ENCODE measurements at regions not wholly inside any gene's neighbourhood (a gene's known extent, or its start where the extent isn't known, plus 50 kb on each side); places are given as distances from the start of the nearest gene placed in this dataset.
"Not testable (repeated sequence)": the region's sequence is repeated elsewhere in the genome, so short reads cannot be mapped to it uniquely, and the experiment has no call there.

DNA sequence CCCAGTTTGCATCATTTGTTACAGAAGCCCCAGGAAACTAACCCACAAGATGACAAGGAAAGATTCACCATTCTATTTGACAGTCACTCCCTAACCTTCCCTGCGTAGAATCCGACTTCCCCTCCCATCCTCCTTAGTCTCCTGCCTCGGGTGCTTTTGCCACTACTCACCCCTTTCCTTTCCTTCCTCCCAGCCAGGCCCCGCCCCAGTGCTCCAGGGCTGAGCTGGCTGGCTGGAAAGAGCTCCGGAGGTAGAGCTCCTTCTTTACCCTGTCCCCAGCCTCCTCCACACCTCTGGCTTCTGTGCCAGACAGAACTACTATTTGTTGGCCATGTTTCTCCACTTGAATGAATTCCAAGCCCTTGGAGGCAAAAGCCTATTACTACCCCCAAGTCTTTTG lies 317.6 kb upstream of the NCKAP5 start:
- DNase-seq (ENCODE audit: low read depth), result no peak

DNA sequence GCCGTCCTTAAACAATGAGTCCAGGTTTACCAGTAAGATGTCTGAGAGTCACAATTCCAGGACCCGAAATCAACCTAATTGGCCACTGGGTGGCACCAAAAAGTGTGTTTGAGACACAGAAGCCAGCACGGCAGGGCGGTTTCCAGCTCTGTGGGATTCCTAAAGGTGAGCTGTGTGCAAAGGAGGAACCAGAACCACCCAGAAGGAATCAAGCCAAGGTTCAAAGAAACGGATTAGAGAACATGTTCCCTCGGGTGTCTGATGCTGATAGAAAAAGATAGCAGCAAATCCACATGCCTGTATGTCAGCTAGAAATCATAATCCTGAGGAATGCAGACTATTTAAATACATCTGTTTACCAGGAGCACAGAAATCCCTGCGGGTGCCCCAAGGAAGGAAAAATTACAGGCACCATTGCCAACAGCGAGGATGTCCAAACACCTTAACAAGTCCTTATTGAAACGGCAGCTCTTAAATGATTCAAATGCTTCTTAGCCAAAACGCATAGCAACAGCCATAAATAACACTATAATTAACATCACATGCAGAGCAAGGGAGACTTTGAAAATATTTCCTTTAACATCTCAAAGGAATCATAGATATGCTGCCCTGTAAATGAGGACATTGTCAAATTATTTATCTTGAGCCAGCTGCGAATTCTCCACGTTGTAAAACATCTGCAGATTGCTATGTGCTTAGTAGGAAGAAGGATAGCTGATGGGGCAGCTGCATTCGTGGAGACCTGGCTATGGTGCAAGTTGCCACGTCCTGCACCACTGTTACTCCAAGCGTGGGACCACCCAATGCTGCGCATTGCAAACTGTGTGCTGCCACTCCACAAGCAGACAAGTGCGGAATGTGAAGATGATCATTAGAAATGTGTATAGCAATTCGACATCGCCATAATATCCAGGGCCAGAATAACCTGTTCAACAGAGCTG lies 318.7 kb upstream of the NCKAP5 start:
- peak; percentile 55 for DNase-seq (ENCODE audit: low read depth)

DNA sequence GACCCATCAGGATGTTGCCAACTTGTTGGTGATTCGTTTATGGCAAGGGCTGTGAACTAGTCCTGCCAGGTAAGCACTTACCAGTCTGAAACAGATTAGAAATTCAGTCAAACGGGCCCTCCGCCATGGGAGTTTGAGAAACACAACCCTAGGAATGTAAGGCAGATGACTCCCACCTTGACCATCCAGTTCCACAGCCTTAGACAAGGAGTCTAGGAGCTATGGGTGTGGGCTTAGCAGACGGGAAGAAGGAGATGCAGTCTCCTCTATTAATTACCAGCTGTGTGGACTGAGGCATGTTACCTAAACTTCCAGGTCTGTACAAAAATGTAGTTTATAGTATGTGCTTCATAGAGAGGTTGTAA lies 319.4 kb upstream of the NCKAP5 start:
- no peak for DNase-seq (ENCODE audit: low read depth)

DNA sequence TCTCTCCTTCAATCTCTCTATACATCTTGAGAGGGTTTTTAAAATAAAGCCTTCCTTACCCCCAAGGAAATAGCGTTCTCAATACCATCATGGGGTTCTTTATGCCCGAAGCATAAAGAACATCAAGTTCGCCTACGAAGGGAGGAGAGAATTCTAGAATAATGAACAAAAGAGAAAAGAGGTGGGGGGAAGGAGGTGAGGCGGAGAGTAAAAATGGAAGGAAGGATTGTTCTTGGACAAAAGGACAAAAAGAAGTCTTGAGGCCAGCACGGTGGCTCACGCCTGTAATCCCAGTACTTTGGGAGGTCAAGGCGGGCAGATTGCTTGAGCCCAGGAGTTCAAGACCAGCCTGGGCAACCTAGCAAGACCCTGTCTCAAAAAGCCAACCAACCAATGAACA lies 319.8 kb upstream of the NCKAP5 start:
- no peak for DNase-seq (ENCODE audit: low read depth)

DNA sequence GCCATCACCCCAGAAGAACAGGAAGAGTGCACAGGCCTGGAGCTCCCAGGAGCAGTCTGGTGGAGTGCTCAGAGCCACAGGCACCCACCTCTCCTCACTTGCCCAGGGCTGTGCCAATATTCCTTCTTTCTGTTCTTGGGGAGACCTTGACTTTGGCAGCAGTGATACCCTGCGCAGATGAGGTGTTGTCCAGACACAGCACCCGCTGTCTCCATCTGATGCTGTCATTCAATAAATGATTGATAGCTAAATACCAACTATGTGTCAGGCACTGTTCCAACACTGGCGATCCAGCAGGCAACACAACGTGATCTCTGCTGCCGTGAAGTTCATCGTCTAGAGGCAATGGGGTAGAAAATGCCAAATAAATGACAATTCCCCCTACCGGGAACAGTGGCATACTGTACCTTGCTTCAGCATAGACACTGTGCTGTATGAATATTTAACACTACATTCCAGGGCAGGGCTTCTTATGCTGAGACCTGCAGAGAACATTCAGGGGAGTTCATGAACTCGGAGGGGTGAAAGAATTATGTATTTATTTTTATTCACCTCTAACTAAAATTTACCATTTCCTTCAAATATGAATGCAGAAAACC lies 320.5 kb upstream of the NCKAP5 start:
- DNase-seq (ENCODE audit: low read depth), result no peak

DNA sequence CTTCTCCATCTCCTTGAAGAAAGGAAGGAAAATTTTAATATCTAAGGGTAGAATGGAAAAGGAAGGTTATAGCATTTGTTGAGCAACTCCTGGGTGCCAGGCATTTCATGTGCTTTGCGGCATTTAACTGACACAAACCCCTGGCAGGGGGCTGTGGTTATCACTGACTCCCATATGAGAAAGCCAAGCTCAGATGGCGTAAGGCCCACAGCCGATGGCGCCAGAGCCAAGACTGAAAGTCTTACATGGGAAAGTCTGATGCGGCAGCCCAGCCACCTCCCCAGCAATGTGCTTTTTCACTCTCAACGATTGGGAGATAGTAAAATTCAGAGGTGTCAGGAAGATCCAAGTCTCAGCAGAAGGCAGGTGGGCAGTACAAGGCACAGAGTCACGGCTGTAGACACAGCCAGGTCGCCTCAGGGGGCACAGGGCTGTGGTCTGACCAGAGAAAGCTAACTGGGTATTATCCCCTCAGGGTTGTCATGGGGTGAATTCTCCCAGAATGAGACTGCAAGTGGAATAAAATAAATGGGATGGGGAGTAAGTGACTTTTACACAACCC lies 324.2 kb upstream of the NCKAP5 start:
- no peak for DNase-seq (ENCODE audit: low read depth)

DNA sequence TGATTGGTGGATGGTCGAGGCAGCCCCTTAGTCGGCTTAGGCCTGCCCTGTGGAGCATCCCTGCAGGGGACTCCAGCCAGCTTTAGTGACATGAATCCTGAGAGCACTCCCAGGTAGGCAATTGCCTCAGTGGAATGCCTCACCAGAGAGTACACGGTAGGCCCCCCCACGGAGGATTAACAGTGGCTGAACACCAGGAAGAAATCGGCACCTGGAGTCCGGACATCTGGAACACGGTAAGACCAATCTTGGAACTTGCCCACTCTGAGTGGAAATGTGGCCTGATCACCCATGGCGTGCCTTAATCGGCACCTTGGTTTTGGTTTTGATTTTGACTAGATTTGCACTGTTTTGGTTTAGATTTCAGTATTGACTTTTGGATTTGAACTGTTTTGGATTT lies 326.2 kb upstream of the NCKAP5 start:
- no peak for DNase-seq (ENCODE audit: low read depth)

DNA sequence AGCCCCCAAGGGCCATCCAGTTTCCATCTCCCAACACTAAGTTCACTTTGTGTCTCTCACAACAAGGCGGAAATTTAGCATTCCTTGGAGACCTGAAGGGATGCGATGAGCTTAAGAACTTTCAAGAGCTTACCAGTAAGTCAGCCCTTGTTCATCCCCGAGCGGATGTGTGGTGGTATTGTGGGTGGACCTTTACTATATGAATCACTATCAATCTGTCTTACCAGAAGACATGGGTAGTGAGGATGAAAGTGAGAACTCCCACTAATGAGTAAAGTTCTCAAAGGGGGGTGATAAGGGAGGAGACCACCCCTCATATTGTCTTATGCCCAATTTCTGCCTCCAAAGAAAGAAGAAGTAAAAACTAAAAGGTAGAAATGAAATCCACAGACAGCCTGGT lies 329.6 kb upstream of the NCKAP5 start:
- DNase-seq (ENCODE audit: low read depth), result not testable (repeated sequence)

DNA sequence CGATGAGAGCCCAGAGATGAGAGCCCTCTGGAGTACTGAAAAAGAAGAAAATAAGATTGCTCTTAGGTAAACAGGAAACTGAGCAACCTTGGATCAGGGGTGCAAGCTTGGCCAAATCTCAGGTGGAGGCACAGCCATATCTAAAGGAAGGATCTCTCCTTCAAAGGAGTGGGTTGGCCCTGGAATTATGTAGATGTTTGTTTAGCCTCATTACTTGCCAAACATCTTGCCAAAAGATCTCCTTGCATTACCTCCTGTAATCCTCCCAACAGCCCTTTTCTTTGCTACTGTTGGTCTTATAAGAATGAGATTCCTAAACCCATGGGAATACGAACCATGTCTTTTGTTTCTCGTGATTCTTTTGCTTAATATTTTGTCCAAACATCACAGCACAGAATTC lies 332.6 kb upstream of the NCKAP5 start:
- DNase-seq (ENCODE audit: low read depth), result no peak

DNA sequence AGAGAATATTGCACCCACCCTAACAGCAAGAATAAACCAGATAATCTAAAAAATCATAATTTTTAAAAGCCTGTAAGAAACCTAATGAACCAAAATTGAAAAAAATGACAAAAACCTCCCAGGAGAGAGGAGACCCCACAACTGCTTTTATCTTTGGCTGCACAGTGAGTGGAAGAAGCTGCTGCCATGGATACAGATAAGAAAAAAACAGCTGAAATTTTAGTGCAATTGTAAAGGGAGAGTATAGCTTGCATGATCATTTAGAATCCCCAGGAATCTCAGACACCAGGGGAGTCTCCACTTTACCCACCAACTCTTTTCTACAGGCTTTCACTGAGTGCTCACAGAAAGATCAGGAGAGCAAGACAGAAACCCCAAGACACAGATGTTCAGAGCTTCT lies 338.1 kb upstream of the NCKAP5 start:
- no peak for DNase-seq (ENCODE audit: low read depth)

DNA sequence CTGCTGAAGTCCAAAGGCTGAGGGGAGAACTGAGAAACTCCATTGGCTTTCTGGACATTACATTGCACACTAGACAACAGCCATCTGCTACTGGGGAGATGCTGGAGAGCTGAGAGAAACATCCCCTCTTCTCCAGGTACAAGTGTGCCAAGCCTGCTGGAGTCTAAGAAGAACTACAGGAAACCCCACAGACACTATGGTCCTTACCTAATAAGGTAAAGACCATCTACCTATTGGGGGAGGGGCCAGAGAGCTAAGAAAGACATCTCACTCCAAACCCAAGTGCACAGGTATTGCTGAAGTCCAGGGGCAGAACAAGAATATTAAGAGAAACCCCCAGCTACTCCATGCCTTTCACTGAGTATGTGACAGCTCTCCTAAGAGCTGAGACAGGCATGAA lies 338.7 kb upstream of the NCKAP5 start:
- no peak for DNase-seq (ENCODE audit: low read depth)

DNA sequence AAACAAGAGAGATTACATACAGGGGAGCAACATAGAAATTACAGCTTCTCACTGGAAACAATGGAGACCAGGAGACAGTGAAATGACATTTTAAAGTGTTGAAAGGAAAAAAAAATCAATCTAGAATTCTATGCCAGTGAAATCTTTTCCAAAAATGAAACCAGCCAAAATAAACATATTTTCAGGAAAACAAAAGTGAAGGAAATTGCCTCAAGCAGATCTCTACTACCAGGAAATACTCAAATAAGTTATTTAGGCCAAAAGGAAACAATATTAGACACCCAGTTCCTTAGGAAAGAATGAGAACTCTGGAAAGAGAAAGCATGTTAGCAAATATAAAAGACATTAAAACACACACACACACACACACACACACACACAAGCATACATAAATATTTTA lies 339.9 kb upstream of the NCKAP5 start:
- DNase-seq (ENCODE audit: low read depth), result no peak

DNA sequence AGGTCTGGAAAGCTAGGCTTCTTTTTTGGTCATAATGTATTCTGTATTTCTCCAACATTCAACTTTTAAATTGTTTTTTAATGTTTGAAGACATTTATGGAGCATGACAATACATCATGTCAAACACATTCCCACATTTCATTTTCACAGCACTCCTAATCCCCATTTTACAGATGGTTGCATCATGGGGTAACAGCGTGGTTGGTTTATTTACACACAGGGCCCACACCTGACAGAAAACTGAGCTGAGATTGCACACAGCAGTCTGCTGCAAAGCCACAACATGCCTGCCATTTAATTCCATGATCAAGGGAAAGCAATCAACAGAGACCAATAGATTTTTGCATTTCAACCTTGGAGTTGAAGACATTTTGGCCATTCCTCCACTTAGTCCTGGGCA lies 335.7 kb upstream of the MGAT5 start:
- DNase-seq (ENCODE audit: low read depth), result no peak

DNA sequence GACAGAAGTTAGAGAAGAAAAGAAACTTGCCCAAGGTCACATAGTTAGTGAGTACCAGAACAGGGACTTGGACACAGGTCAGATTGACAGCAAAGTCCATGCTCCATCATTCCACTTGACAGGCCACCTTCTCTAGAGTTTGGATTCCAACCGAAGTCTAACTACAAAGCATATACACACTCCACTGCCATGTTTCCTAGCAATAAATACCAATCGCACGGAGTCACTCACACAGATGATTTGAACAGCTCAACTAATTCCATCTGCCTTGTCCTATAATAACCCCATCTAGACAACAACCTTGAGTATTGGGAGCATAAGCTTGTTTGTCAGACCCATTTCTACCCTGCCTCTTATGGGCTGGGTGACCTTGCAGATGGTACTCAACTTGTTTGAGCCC lies 334.6 kb upstream of the MGAT5 start:
- DNase-seq (ENCODE audit: low read depth), result no peak

DNA sequence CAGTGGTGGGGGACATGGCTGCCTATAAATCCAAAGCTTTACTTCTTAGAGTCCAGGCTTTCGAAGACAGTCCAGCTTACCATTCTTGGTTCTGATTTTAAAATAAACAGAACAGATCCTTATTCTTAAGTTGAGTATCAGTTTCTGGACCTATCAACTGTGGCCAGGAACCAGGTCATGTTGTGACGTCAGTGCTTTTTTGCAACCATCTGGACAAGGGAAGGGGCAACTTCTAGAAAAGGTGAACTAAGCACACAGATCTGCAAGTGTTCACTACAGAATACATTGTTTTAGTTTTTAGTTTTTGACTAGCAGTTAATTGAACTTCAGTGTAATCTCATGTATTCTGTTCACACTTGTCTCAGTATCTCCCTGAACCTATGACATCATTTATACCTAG lies 326.0 kb upstream of the MGAT5 start:
- no peak for DNase-seq (ENCODE audit: low read depth)

DNA sequence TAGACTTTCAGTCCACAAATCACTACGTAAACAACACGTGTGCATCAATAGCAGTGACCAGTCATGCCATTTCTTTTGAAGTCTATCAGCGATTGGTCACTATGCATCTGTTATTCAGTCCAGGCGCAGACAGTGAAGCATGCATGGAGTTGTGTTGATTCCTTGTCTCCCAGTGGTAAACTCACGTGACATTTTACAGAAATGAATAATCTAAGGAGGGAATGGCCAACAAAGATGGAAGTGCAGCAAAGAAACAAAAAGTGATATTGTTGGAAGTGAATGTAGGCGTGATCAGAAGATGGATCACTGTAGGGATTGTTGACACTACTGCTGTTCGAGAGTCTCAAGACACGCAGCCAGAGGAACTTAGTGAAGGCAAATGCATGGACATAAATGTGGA lies 317.8 kb upstream of the MGAT5 start:
- DNase-seq (ENCODE audit: low read depth), result no peak

DNA sequence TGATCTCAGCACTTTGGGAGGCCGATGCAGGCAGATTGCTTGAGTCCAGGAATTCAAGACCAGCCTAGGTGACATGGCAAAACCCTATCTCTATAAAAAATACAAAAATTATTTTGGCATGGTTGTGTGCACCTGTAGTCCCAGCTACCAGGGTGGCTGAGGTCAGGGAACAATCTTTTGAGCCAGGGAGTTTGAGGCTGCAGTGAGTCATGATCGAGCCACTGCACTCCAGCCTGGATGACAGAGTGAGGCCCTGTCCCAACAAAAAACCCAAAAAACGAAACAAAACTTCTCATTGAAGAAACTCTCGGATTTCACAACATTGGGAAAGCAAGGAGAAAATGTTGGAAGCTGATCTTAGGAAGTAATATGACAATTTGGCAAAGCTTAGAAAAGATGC lies 317.3 kb upstream of the MGAT5 start:
- DNase-seq (ENCODE audit: low read depth), result no peak

DNA sequence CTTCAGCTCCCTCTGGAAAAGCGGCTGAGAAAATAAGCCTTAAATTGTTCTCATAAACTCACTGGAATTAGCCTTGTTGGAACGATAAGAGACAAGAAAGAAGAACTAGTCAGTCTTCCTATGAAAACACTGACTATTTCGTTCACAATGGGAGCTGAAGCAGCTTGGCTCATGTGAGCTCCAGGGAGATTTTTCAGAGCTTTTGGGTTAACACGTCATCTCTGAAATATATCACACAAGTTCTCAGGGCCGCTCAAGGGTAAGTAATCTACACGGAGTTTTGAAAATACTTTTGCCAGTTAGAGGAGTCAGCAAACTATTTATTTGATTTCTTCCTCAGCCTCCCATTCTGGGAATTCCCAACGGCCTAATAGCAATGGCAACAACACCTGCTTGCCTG lies 316.2 kb upstream of the MGAT5 start:
- DNase-seq (ENCODE audit: low read depth), result no peak

DNA sequence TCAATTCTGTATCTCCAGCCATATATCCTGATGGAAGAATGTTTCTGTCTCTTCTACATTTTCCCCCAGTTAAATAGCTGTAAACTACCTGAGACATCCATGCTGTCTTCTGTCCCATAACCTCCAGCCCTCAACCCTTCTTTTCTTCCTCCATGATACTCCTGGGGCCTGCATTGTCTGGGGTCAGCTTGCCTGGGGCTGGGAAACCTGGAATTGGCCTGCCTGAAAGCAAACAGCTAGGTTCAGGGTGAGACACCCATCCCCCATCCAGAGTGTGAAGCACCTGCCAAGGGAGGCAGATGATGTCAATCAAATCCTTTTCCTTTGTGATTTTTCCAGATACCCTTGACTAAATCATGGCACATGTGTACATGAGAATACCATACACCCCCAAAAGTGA lies 313.7 kb upstream of the MGAT5 start:
- no peak for DNase-seq (ENCODE audit: low read depth)

DNA sequence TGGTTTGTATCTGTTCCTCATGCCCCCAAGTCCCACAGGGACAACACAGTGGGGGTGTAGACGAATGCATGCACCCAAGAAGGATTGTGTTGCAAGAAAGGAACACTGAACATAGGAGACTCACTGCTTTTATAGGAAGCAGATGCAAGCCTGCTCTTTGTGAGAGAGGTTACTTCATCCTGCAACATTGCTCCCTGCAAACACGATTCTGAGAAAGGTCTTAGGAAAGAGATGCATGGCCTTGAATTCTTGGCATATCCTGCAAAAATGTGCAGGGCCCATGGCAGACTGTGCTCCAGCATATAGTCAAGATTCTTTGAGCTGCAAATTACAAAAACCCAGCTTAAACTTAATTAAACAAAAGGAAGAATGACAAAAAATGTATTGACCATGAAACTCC lies 312.2 kb upstream of the MGAT5 start:
- DNase-seq (ENCODE audit: low read depth), result no peak

DNA sequence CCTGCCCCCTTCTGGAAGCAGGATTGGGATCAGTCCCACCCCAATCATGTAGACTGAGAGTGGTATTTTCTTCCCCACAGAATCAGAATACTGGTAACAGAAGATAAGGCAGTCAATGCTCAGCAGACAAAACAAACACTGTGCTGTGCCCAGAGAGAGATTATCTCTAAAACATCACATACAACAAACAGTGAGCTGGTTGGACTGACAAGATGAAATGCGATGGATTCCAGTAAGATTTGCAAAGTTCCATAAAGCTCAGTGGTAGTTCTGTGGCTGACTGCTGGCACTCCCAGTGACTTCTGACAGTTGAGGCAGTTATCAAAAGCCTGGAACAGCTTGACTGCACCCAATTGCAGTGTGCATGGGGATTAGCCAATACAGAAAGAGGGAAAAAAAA lies 311.5 kb upstream of the MGAT5 start:
- no peak for DNase-seq (ENCODE audit: low read depth)

DNA sequence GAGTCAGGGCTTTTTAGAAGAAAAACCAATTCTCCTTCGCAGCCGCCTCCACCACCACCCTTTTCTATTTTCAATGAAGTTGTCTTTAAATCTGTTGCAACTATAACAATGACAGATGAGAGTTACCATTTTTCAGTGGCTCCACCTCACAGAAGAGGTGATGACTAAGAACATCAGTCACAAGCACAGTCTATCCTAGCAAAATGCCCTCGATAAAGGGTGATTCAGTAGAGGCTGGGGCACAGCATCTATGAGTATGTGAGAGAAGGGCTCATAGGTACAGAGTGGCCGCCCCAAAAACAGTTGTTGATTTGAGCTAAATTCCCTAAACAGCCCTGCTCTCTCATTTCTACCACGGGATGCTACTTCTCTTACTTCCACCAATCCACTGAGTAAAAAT lies 310.8 kb upstream of the MGAT5 start:
- DNase-seq (ENCODE audit: low read depth), result no peak

DNA sequence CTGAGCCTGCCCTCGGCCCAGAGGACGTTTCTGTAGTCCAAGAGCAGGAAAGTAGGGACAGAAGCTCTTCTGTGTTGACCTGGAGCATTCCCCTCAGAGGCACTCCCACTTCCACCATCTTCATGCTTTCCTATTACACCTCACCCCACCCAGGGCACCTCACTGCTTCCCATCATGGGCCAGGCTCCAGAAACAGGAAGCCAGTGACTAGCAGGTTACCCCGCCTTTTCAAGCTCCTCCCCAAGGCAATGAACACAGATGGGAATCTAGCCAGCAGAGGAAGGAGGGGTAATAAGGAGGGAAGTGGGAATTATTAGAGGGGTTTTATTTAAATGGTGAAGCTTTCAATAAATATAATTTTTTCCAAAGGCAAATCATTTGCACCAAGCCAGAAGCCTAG lies 308.8 kb upstream of the MGAT5 start:
- DNase-seq (ENCODE audit: low read depth), result no peak

DNA sequence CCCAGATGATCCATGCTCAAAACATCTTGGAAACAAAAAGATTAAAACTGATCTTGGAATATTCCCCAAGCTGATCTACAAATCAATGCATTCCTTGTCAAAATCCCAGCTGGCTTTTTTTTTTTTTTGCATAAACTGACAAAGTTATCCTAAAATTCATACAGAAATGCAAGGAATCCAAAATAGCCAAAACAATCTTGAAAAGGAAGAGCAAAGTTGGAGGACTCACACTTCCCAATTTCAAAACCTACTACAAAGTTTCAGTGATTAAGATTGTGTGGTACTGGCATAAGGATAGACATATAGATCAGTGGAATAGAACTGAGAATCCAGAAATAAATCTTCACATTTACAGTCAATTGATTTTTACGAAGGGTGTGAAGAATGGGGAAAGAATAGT lies 306.8 kb upstream of the MGAT5 start:
- DNase-seq (ENCODE audit: low read depth), result no peak

All from HS-5 (cell line).